M059J (cell line): ENCODE measurements at regions not wholly inside any gene's neighbourhood (a gene's known extent, or its start where the extent isn't known, plus 50 kb on each side); places are given as distances from the start of the nearest gene placed in this dataset.
A peak's percentile ranks its signal among the peaks of the same experiment; 100 is the strongest.
"Not testable (repeated sequence)": the region's sequence is repeated elsewhere in the genome, so short reads cannot be mapped to it uniquely, and the experiment has no call there.

ENCODE experiments used
- DNase-seq: peaks from one replicate; pipeline ENCODE4 v3.0.0-alpha.2; 2012; ENCODE audit warnings: low read depth

DNA sequence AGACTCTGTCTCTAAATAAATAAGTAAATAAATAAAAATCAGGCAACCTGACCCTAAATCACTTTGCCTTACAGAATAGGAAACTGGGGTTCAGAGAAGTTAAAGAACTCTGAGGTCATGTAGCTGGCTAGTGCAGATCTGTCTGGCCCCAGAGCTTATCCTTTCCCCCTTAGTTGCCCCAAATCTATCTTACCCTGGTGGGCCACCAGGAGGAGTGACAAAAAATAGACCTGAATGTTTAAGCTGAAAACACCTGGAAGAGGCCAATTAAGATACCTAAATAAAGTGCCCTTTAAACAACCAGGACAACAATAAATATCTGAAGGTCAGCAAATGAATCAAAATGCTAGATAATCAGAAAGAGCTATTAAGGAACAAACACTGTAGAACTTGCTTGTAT lies 59.7 kb downstream of the TEX35 start:
- DNase-seq = no peak

DNA sequence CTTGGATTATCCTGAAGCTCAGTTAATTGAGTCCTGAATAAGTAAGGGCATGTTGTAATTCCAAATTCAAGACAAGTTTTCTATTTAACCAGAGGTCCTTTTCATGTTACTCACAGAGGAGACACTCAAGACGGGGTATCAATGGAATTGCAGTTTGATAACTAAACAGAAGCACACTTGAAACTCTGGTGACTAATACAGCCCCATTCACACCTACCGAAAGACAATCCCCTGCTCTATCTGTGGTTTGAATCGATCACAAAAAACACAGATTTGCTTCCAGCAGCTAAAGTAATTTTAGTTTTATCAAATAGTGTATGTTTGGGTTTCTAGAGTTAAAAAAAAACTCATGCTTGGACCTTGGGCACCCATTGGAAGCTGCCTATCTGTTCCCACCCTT lies 60.4 kb downstream of the TEX35 start:
- DNase-seq = no peak

DNA sequence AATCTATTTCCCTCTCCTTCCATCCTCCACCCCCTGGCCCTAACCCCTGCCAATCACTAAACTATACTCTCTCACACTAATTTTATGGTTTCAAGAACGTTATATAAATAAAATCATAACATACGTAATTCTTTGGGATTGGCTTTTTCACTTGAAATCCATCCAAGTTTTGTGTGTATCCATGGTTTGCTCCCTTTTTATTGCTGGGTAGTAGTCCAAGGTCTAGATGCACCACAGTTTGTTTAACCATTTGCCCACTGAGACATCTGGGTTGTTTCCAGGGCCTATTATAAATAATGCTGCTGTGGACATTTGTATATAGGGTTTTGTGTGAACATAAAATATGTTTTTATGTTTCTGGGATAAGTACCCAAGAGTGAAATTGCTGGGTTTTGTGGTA lies 61.4 kb downstream of the TEX35 start:
- no peak for DNase-seq

DNA sequence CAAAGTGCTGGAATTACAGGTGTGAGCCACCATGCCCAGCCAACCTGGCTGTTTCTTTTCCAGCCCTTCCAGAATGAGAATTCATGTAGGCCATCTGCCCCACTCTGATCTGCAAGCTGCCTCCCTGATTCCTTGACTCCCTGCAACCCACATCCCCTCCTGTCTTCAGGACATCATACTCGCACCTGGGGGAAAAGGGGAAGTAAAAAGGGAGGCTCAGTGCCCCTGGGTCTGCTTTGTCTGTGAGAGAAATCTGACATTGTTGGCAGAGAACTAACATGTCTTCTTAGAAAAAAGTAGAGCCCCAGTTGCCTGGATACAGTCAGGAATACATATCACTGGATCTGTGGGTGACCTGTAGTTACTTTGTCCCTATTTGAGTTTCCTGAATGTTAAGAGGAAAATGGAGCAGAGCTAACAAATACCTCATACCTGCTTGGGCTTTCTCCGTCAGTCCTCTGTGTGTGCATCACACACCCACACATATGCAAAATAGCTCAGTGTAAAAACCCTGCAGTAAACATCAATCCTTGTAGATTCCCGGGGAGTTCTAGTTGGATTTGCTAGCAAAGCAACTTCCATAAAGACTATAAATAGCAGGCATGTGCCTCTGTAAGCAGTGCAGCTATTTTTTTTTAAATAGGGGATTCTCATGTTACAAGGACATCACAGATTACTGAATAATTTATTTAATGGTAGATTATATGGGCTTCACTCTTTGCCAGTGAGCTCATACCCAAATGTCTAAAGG lies 62.9 kb downstream of the TEX35 start:
- DNase-seq = no peak

DNA sequence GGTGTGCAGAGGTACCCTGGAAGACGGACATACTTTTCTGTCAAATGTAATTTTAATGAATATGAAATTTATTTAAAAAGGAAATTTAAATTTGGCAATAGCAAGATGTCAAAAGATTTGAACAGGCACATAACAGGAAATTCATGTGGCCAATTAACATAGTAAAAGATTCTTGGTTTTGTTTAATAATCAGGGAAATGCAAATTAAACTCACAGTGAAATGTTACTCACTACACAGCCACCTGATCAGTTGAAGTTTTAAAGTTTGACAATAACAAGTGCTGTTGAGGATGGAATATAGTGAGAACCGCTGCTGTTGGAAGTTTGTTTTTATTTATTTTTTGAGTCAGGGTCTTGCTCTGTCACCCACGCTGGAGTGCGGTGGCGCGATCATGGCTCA lies 63.9 kb downstream of the TEX35 start:
- DNase-seq = no peak

DNA sequence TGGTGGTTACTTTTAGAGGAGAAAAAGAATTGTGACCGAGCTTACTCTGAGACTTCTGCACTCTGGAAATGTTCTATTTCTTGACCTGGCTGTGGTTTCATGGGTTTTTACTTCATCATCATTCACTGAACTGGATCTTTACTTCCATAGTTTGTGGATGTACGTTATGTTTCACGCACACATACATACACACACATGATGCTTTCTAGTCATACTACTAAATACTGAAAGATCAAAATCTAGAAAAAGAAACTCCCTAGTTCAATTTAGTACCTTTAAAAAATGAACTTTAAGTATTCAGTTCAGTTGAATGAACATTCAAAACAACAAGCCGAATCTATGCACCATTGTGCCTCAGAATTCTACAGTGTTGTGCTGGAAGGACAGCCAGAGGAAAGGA lies 65.0 kb downstream of the TEX35 start:
- DNase-seq = no peak

DNA sequence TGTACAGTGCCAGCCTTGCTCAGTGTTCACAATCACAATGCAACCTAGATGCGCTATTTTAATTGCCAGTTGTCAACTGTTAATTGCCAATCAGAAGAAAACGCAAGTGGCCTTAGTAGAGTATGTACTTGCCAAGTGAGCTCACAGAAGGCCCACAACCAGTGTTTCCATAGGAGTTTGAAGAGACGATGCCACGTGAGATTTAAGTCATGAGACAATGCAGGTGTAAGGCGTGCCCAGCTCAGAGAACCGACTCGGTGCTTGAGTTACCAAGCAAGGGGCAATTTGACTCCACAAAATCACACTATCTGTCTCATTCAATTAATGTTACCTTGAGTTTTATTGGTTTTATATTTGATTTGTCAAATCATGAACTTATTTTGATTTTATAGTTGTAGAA lies 65.6 kb downstream of the TEX35 start:
- DNase-seq = no peak

DNA sequence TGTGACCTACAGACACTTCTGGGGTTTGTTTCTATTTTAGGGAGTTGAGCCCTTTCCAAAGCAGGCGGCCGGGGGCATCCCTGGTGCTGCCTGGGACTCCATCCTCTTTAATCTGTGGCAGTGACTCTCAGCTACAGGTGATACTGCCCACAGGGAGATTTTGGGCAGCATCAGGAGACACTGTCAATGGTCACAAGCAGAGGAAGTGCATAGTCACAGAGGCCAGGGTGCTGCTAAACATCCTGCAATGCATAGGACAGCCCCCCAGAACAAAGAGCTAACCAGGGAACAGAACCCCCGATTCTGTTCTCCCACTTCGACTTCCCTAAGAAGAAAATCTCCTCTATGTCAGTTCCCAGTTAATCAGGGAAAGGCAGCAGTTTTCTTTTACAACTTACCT lies 66.2 kb downstream of the TEX35 start:
- no peak for DNase-seq

DNA sequence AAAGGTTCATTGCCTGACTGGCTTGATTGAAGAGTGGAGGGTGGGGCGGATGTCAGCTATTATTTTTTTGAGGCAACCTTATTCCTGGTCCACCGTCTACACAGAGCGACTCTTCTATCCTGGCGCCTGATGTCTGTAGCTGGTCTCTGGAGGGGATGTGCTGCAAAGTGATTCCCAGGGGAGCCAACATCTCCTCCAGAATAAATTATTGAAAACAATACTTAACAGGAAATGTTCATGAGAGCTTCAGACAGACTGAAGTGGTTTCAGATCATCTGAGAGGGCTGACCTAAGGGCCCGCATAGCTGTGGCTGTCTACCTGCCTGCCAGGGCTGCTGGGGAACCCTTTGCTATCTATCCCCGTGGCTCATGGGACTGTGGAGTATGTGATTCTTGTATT lies 66.7 kb downstream of the TEX35 start:
- no peak for DNase-seq

DNA sequence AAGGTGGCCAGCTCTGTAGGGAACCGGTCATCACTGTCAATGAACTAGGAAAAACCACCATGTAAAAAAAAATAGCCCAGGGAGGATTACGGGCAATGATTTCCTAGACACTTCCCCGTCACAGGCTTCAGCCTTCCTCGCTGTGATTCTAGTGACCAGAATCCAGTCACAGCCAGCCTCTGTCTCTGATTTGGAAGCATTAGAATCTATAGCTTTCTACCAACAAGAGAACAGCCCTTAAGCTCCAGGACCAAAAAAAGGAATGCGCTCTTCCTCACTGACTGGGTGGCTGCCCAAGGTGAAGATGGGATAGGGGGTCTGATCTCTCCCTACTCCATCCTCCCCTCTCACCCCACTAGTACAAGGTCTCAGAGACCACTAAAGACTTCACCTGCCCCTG lies 67.2 kb downstream of the TEX35 start:
- DNase-seq = no peak

DNA sequence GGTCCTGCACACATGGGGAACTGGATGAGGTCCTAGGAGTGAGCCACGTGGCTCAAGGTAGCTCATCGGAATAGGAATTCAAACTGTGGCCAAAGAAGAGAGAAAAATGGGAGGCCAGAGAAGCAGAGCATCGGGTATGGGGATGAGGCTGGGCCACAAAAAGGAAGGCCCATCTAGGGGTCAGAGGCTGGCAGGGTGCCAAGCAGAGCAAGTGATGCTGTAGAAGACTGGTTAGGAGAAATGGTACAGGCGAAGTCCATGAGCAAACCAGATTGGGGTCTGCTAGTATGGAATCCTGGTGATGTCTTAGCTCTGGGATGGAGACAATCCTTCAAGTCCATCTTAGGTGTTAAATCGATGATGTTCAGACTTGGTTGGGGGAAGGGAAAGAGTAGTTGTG lies 68.0 kb downstream of the TEX35 start:
- DNase-seq = no peak

DNA sequence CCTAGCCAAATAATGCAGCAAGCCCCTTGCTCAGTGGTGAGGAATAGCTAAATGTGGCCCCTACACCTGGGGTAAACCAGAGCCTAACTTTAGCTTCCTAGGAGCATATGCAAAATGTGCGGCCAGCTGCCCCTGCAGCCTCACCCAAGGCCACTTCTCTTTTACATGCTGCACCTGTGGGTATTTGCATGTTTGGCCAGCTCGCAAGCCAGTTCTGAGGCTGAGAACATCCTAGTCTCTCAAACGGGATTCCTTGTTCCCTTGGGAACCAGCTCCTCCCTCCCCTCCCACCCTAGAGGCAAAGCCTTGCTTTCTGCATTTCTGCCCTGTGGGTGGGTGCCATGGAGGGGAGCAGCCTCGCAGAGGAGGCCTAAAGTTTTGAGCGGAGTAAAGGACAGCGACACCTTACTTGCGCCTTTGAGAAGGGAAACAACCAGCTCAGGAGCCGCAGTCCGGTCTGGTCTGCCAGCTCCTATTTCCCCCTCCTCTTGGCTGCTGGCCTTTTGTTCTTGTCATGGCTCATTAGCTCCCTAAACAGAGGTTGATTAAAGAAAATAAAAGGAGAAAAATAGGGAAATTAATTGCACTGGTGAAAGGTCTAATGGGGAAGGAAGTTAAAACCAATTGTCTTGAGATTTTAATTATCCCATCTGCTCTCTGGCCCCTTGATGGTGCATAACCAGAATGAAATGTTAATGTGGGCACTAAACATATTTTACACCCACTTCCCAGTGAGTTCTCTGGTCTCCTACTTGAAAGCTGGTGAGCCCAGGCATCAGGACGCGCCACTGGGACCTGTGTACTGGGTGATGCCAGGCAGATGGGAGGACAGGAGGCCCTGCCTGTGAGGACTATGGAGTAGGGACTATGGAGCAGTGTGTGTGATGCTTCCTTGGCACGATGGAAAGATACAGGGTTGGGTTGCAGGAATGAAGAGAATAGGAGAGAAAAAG lies 68.7 kb downstream of the TEX35 start:
- no peak for DNase-seq

DNA sequence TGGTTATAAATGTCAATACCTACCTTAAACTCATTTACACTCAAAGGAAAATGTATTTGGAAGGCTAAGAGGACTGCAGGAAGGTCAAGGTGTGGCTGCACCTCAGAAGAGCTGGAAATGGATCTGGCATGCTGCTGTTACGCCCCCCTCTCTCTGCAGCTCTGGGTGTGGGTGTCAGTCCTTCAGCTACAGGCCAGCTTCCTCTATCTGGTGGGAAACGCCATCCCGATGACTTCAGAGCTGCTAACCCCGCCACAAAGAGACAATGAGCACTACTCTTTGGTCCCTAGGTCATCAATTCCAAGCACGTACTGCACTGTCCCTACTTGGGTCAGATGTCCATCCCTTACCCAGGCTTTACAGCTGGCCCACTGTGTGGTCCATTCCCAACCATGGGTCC lies 74.2 kb downstream of the TEX35 start:
- DNase-seq = no peak

DNA sequence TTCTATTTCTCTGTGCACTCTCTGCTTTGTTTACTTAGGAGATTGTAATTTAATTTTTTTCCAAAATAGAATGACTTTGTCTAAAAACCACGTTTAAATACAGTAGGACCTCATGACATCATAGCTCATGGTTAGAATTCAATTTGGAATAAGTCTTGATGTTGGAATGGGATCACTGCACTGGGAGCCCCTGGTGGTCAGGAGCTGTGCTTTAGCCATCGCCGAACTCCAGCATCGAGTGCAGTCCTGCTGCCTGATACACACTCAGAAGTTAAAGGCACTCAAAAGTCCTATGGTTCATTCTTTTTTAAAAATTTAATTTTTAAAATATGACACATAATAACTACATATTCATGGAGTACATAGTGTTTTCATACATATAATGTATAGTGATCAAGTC lies 75.1 kb downstream of the TEX35 start:
- no peak for DNase-seq

DNA sequence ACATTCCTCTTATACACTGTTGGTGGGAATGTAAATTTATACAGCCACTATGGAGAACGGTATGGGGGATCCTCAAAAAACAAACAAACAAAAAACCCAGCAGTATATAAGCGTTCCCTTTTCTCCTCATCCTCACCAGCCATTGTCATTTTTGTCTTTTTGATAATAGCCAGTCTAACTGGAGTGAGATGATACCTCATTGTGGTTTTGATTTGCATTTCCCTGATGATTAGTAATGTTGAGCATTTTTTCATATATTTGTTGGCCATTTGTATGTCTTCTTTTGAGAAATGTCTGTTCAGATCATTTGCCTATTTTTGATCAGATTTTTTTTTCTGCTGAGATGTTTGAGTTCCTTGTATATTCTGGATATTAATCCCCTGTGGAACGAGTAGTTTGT lies 76.1 kb downstream of the TEX35 start:
- not testable (repeated sequence) for DNase-seq

DNA sequence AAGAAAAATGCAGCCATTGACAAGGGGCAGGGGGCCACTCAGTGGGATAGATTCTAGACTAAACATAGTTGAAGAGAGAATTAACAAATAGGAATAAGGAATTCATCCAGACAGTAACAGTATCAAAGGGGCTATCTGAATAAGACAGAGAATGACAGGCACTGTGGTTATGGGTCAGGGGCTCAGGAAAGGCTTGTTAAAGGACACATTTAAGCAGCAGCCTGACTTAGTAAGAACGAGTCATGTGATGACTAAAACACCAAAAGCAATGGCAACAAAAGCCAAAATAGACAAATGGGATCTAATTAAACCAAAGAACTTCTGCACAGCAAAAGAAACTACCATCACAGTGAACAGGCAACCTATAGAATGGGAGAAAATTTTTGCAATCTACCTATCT lies 78.9 kb downstream of the TEX35 start:
- not testable (repeated sequence) for DNase-seq

DNA sequence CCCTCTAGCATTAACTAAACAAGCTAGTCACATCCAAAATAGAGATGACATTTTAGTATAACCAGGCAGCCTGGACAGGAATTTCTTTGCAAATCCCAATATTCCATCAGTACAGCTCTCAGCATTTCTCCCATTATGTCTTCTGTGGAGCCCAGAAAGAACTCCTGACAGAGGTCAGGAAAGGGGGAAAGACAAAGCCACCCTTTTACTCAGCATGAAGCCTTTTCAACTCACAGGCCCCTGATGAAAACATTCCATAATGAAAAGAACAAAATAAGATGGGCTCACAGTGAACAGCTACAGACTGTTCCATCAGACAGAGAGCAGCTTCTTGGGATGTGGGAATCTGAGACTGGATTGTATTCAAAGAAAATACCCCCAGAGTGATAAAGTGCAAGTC lies 80.6 kb downstream of the TEX35 start:
- no peak for DNase-seq

DNA sequence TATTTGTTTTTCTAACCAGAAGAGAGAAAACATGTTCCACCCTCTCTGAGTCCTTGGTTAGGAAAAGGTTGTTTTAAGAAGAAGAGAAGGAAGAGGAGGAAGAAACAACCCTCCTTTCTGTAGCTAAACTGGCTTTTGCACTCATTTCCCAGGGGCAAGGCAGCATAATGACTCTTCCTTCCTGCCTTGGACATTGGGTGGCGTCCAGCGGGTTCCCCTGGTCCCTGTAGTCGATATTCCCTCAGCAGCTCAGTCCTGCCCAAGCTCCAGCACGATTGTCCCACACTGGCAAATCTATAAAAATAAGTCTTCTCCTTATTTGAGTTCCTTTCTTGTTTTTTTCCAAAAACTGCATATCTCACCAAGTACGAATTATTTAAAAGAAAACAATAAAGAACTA lies 81.2 kb downstream of the TEX35 start:
- no peak for DNase-seq

DNA sequence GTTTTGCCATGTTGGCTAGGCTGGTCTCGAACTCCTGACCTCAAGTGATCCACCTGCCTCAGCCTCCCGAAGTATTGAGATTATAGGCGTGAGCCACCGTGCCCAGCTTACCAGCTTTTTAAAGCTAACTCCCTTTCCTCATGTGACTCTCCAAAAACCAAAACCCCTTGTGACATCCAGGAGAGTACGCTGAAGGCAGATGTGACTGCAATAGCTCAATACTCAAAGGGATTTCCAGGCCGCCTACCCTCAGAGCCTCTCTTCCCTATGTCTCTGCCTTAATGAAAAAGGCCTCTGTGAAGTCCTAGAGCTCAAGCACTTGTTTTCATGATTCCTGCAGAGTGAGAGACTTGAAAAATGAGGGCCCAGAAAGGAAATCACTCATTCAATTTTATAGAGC lies 82.6 kb downstream of the TEX35 start:
- no peak for DNase-seq

DNA sequence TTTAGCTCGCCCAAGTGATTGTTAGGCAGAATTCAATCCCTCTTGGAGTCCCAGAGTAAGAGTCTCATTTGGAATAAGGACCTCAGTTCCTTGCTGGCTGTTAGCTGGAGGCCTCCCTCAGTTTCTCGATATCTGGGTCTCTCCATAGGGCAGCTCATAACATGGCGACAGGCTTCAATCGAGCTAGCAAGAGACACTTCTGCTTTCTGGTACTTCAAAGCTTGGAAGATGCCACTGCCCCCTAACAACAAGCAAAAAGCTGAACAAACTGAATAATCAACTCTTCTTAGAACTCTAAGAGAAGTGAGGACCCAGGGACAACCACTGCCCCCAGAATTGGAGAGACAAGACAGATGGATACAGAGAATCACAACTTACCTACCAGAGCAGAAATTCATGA lies 86.2 kb downstream of the TEX35 start:
- no peak for DNase-seq

DNA sequence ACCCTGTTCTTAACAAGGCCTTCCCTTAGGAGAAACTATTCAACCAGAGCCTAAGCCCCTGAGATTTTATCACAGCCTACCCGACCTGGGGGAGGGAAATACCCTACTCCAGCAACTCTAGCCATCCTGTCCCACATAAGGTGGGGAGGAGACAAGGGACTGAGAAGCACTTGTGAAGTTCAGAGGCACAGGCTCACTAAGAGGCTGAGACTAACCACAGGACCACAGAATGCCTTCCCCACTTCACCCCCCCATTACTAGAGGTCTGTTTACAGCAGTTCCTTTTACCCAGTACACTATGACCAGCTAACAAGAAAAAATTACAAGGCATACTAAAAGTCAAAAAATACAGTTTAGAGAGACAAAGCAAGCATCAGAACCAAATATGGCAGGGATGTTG lies 86.8 kb downstream of the TEX35 start:
- DNase-seq = peak; percentile 10

DNA sequence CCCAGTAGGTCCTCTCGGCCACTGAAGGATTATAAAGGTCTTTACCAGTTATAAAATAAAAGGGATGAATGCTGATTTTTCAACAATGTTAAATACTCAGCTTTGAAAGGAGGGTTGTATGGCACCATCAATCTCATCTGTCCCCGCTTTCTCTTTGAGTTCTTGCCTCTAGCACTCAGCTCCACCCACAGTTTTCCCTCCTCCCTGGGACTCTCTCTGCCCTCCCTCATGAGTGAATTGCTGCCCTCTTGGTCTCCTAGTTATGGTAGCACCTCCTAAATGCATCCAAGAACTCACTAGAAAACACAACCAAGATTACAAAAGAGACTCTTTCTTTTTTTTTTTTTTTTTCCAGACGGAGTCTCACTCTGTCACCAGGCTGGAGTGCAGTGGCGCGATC lies 91.0 kb downstream of the TEX35 start:
- DNase-seq = no peak

DNA sequence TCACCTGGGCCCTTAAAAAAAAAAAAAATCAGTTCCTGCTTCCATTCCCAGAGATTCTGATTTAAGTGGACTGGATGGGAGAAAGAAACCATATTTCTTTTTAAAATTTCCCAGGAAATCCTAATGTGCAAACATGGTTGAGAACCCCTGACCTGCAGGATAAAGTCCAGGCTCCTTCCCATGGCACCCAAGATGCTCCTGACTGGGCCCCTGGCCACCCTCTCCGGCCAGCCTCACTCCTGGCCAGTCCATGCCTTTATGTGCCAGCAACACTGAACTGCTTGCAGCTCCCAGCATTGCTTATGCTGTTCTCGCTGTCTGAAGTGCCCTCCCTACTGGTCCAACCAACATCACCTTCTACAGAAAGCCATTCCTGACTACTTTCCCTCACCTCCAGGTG lies 93.9 kb downstream of the TEX35 start:
- no peak for DNase-seq
